Stimulated activated CD4-positive, alpha-beta T cell treated with anti-CD3 and anti-CD28 coated beads, Interleukin-1b, Interleukin-23, amount 100 ng/mL, for 1 hour (primary cell): ENCODE measurements at regions not wholly inside any gene's neighbourhood (a gene's known extent, or its start where the extent isn't known, plus 50 kb on each side); places are given as distances from the start of the nearest gene placed in this dataset.
"Not testable (repeated sequence)": the region's sequence is repeated elsewhere in the genome, so short reads cannot be mapped to it uniquely, and the experiment has no call there.

Source experiments
- DNase-seq, 2 donors: peaks; one replicate each; pipeline ENCODE4 v3.0.0-alpha.2; 2020; ENCODE audit warnings: low read depth in 2 of 2

DNA sequence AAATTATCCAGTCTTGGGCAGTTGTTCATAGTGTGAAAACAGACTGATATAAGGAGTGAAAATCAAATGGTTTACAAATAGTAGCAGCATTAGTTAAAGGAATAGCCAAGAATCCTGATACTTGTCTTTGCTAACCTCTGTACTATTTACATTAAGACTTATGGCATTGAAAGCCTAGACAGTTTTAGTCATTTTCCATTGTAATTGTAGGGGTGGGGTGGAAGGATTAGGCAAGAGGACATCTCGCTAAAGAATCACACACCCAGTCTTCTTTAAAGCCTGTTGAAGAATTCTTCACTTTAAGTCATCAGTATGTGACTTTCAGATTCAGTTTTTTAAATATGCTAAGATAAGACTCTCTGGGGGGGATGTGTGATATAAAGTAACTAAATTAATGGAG is 207.5 kb upstream of the PHACTR1 start:
- DNase-seq: no peak

DNA sequence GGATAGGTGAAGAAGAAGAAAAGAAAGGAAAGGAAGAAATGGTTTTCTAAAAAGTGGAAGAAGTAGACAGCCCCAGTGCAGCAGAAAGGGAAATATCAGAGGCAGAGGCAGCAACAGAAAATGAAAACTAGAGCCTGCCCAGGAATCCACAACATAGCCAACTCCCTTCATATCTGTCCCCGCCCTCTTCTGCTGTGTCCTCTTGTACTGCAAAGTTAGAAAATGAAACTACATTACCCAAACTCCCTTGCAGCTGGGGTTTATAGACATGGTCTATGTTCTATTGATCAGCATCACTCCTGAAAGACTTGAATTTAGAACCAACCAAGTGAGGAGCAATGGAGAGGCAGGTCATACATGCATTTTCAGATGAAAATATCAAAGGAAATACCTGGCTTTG is 200.5 kb upstream of the PHACTR1 start:
- no peak for DNase-seq

DNA sequence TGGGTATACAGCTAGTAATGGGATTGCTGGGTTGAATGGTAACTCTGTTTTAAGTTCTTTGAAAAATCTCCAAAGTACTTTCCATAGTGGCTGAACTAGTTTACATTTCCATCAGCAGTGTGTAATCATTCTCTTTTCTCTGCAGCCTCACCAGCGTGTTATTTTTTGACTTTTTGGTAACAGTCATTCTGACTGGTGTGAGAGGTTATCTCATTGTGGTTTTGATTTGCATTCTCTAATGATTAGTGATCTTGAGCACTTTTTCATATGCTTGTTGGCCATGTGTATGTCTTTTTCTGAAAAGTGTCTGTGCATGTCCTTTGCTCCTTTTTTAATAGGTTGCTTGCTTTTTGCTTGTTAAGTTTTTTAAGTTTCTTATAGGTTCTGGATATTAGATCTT is 194.2 kb upstream of the PHACTR1 start:
- no peak for DNase-seq

DNA sequence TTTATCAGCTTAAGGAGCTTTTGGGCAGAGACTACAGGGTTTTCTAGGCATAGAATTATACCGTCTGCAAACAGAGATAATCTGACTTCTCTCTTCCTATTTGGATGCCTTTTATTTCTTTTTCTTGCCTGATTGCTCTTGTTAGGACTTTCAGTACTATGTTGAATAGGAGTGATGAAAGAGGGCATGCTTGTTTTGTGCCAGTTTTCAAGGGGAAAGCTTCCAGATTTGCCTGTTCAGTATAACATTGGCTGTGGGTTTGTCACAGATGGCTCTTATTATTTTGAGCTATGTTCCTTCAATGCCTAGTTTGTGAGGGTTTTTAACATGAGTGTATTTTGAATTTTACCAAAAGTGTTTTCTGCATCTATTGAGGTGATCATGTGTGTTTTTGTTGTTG is 192.8 kb upstream of the PHACTR1 start:
- DNase-seq: no peak

DNA sequence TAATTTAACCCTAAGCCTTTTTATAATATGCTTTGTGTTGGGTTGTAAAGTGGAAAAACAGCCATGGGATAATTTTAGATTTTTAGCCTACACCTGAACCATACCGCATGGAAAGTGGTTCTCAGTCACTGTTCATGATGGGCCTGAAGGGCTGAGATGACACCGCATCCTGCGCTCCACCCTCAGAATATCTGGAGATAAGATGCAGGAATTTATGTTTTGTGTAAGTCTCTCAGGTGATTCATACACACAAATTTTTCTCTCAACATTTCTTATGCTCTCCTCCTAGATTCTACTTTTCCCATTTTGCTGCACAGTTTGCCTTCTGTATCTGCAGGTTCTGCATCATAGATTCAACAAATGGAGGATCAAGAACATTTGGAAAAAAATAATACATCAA is 191.3 kb upstream of the PHACTR1 start:
- no peak for DNase-seq

DNA sequence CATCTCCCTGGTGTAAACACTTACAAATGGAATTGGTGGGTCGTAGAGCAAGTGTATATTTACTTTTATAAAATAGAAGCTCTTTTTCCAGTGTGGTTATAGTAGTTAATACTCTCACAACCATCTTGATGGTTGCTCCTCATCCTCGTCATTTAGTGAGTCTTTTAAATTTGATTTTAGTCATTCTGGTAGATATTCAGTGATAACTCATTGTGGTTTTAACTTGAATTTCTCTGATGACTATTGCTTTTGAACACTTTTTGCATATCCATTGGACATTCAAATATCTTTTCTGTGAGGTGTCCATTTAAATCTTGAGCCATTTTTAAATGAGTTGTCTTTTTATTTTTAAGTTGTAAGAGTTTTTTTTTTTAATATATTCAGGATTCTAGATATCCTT is 189.2 kb upstream of the PHACTR1 start:
- DNase-seq: no peak

DNA sequence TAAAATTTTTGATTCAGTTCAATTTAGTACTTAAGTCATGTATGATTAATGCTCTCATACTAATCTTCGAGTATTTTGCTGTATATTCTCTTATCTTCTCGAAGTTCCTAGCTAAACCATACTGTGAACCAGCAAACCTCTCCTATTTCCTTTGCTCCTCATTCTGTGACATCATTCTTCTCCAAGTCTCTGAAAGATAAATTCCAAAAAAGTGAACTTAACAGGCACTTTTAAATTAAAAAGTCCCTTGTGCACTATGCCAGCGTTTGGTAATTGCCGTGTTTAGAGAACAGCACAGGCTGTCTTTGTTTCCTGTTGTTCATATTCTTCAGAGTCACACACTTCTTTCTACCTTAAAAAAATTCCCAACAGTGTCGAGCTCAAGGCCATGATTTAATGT is 188.4 kb upstream of the PHACTR1 start:
- DNase-seq: no peak

DNA sequence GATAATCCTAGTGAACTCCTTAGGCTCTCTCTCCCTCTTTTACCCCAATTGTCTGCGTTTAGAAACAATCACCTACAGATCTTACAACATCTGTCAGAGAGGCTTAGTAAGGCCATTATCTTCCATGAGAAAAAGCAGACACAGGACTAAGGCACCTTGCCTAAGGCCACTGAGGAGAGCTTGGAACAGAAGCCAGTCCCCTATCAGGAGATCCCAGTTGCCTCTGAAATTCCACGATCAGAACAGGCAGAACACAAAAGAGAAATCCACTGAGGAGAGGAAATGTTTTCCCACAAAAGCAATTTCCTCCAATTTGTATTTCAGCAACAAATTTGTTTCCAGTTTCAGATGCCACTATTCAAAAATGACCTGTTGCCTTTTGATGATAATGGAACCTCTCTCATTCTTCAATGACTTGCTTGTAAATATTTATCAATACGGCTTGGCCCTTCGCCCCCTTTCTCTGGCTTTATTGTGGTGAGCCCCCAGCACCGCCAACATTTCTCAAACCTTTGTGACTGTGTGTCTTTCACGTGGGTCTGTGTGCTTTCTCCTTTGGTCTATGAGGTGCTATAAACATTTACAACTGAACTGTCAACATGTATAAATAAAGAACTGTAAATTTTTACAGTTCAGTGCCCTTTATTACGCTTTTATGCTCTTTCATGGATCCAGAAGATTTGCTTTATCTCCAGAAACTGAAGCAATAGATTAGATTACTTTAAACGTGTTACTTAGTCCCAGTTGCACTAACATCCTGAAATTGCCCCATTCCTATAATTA is 187.8 kb upstream of the PHACTR1 start:
- no peak for DNase-seq

DNA sequence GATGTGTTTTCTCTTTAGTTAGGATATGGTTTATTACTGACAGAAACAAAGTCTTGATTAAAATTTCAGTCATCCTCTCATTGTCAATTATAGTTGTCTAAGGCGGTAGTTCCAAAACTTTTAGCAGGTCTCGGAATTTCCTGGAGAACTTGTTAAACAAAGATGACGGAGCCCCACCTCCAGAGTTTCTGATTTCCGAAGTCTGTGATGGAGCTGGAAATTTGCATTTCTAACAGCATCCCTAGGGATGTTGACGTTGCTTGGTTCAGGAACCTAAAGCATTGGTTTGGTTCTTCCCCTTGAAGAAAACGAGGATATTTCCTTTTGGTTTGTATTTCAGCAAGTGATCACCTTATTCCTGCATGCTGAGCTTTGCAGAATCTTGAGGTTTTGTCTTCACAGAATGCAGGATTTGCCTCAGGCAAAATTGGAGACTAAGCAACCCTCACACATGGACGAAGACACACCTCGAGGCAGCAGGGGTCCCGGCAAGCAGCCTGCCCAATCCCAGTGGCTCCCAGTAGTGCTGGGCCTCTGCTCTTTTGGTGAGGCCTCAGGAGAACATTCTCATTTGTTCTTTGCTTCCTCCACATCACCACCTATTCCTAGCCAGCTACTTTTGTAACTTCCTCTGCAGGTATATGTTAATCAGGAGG is 187.1 kb upstream of the PHACTR1 start:
- no peak for DNase-seq

DNA sequence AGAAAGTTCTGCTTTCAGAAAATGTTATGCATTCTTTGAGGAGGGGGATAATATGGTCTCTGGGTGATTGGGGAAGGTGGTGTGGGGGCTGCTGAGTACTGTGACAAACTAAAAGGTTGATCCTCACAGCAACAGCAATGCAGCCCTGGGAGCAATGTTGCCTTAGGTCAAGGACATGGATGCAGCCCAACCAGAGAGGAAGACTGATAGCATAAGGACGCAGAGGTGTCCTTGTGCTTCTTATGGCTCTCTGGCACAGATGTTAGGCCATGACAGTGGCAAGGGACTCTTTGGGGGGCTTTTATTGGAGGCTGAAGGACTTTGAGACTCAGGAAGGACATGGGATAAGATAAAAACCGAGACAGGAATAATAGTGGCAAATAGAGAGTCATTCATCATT is 186.2 kb upstream of the PHACTR1 start:
- no peak for DNase-seq

DNA sequence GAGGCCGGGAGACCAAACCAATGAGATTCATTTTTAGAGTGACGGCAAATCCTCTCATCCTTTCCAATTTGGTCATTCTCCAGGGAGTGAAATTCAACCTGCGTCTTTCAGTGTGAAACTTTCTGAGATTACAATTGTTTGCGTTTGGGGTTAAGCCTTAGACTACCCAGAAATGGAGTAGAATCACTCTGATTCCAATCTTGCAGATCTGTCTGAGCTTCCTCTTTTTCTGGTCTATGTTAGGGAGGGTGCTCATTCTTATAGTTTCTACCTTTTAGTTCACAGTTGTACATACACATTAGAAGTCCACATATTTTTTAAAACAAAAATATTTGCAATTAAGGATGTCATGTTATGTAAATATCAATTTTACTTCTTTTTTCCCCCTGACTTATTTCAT is 183.0 kb upstream of the PHACTR1 start:
- no peak for DNase-seq

DNA sequence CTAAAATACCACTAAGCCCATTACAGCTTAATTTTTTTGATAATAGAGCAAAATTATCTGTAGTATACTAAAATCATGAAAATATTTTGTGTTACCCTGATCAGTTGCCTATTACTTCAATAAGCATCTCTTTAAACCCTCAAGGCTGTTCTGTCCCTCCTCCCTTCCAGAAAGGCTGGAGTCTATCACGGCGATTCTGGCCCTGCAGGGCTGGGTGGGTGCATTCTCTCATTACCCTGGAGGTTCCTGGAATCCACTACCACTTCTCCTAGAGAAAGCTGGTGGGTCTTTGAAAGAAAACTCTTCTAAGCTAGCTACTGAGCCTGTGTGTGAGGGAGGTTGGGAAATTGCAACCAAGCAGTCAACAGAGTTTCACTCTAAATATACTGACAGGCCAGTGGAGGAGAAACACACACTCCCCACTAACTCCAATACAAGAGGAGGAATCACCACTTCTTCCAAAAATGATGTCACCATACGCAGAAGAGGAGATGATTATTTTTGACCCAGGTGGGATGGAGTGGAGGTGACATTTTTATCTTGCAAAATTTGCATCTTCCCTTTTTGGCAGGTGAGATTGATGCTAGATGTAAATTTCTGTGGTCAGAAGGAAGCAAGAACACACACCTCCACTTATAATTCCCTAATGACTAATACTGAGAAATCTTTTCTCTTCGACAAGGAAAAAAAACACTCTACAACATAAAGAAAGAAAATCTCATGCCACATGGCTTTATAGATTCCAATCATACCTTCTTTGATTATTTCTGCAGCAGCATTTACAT is 182.3 kb upstream of the PHACTR1 start:
- DNase-seq: no peak

DNA sequence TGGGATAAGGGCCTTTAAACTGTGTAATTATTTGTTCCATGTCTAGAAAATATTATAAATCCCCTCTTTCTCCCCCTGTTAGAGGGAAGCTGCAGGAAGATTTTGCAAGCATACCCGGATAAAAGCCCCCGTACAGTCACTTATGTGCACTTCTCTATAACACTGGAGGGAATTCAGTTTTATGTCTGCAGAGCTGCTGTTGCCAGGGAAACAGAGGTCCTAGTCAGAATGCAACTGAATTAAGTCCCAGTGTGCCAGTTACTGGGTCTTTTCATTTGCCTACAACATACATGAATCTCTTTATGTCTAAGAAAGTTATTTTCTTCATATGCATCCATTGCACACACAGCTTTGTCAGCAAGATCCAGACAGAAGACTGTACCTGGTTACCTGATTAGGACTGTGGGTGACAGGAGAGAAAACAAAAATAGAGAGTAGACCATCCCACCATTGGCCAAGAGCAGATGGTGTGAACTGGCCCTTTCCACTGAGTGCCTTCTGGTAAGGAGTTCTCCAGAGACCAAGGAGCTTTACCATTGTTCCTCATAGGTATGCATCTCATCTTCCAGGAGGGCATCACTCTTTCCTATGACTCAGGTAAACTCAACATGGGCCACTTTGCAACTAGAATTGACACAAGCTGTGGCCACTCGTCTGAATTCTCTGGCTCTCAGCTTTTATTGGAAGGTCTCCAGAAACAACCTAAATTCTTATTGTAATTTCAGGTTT is 180.8 kb upstream of the PHACTR1 start:
- DNase-seq: no peak

DNA sequence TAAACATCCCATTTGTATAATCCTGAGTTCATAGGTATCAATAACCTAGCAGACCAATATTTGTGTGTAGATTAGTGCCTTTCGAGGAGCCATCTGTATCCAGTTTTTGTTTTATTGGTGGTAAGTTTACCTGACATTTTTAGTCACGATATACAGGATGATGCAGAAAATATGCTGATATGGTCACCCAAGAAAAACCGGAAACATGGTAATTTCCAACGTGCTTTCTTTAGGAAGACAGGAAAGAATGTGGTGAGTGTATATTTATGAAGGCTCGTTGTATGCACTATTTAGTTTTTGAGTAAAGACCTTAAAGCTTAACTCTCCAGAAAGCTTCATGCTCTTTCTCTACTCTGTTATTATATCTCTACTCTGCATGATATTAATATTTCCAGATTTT is 180.2 kb upstream of the PHACTR1 start:
- no peak for DNase-seq

DNA sequence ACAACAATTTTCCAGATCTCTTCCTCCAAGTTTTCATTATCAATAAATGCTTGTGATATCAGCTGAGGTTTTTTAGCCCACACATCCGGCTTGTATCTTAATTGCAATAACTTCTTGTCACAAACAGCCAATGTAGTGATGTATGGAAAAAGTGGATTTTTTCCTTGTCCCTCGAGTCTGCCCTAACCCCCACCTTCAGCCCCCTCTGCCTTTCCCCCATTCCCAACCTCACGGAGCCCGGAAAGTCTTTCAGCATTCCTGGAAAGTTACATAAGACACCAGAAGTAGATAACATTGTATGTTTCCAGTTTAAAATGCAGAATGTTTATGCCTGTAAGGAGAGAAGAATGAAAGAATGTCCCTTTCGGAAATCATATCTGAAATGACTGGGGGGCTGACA is 179.2 kb upstream of the PHACTR1 start:
- no peak for DNase-seq

DNA sequence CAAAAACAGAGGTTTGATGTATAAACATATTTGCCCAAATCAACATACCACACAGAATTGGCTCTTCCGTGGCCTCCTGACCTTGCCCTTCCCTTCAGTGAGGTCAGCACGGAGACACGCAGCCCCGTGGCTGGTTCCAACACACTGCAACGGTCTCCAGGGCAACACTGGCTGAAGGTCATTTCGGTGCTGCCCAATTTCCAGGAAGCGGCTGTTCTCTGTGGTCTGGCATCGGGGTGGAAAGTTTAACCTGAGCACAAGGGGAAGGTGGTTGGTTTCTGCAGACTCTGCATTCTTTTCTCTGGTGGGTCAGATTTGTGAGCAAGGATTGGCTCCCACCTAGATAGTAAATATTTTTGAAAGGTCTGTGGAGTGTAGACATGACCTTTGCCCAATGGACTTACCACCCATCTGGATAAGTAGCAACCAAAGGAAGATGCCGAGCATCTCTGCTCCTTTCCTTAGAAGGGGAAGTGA is 177.6 kb upstream of the PHACTR1 start:
- DNase-seq: no peak

DNA sequence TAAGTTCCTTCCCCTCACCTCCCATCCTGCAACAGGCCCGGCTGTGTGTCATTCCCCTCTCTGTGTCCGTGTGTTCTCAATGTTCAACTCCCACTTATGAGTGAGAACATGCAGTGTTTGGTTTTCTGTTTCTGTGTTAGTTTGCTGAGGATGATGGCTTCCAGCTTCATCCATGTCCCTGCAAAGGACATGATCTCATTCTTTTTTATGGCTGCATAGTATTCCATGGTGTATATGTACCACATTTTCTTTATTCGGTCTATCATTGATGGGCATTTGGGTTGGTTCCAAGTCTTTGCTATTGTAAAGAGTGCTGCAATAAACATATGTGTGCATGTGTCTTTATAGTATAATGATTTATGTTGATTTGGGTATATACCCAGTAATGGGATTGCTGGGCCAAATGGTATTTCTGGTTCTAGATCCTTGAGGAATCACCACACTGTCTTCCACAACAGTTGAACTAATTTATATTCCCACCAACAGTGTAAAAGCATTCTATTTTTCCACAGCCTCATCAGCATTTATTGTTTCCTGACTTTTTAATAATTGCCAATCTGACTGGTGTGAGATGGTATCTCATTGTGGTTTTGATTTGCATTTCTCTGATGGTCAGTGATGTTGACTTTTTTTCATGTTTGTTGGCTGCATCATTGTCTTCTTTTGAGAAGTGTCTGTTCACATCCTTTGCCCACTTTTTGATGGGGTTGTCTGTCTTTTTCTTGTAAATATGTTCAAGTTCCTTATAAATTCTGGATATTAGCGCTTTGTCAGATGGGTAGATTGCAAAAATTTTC is 174.1 kb upstream of the PHACTR1 start:
- DNase-seq: not testable (repeated sequence)

DNA sequence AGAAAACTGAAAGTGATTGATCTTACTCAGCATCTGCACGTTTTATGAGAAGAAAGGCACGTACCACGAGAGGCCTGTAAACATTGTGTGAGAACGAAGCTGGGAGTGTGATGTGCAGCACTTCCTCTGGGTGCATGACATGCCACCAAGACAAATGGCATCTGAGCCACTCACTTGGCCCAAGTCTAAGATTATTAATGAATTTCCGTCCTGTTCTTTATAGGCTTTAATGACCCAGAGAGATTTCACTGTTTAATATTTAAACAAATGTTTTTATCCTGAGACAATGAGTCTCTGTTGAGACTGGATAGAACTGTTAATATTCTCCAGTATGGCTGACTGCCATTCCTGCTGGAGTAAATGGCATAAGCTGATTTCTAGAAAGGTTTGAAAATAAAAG is 172.6 kb upstream of the PHACTR1 start:
- no peak for DNase-seq

DNA sequence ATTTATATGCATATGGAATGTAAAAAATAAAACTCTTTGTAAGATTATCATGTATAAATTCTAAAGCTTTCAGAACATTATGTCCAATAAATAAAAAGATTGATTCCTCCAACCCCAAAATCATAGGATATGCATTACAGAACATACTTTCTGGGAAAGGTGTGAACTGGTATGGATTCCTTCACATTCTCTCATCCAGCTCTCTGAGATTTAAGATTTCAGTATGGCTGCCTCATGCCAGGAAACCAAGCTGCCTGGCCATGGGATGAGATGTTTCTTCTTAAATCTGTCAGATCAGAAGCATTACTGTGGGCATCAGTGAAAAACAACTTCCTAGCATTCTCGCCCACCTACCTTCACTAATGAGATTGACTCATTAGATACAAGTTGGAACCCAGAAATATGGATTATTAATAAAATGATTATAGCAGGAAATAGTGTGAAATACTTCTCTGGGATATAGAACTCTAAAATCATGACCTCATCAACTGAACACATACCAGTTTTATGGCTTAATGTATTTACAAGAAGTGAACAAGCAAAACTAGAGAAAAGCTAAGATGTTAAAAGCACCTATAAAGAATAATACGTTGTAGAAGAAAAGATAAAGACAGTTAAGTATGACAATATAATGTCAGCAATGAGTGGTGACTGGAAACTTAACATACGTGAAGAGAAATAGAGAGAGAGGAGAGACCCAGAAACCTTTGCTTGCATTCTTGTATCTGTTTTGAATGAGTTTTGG is 171.6 kb upstream of the PHACTR1 start:
- DNase-seq: no peak

DNA sequence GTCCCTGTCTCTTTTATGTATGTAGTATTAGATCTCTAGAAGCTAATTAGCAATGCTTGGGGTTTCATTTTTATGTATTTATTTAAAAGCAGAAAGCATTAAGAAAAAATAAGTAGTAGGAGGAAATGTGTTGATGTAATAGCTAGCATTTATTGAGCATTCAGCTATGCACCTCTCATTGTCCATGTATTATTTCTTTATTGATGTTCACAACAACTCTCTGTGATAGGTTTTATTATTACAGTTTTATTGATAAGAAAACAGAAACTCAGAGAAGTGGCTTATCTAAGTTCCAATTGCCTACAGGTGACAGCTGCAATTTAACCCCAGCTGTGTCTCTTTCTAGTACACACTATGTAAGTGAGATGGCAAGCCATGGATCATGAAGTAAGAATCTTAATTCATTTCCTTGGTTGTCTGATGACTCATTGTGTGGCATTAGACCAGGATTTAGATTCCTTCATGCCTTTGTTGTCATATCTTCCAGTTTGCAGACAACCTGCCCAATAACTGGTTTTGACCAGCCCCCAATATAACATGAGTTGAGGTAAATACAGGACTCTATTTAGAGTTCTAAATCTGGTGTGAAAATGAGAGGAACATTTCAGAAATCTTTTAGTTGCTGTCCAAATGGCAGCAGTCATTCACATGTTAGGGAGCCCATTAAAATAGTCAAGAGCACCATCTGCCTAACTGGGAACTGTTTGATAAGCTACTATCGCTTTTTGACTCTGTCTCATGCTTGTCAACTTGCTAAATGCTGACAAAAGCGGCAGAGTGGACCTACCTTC is 170.8 kb upstream of the PHACTR1 start:
- no peak for DNase-seq
